Hepatocyte (in vitro differentiated cells): ENCODE measurements at regions not wholly inside any gene's neighbourhood (a gene's known extent, or its start where the extent isn't known, plus 50 kb on each side); places are given as distances from the start of the nearest gene placed in this dataset.

Experiments used
- CTCF ChIP-seq: fragments of 200-600 bp; sonication (generic); IDR thresholded peaks from 2 replicates; pipeline ENCODE4 v1.5.1; 2016; ENCODE audit warnings: antibody characterized with exemption, mild to moderate bottlenecking; ENCODE audit not compliant: poor library complexity
- EZH2 ChIP-seq: fragments of 200-600 bp; sonication (generic); IDR thresholded peaks from 2 replicates; pipeline ENCODE4 v1.6.1; 2016; ENCODE audit warnings: antibody characterized with exemption, mild to moderate bottlenecking, borderline replicate concordance

- TF ChIP-seq CTCF (no peak), EZH2 (no peak)
Observed at GRCh38 chr12:87930033-87930432, 99.2 kb downstream of the C12orf50 start.
